HCT116 (cell line): ENCODE measurements at regions not wholly inside any gene's neighbourhood (a gene's known extent, or its start where the extent isn't known, plus 50 kb on each side); places are given as distances from the start of the nearest gene placed in this dataset.

Experiments used
- CEBPB ChIP-seq: IDR thresholded peaks from 2 replicates; pipeline ENCODE4 v1.6.1; 2012; ENCODE audit warnings: low read depth
- CTCF ChIP-seq, 3 experiments: fragments of 200-600 bp in 1 of 3; sonication (generic) in 1 of 3; IDR thresholded peaks in 2 of 3; conservative IDR thresholded peaks in 1 of 3; 2 replicates each; pipeline ENCODE4 v1.5.1; 2012 to 2017; ENCODE audit warnings: low read depth in 2 of 3, low read length in 2 of 3, antibody characterized with exemption in 1 of 3, borderline replicate concordance in 1 of 3, control low read depth in 1 of 3, mild to moderate bottlenecking in 1 of 3, mixed read lengths in 1 of 3, mixed run types in 1 of 3, moderate library complexity in 1 of 3; ENCODE audit not compliant: insufficient read depth in 1 of 3
- ELF1 ChIP-seq: IDR thresholded peaks from 2 replicates; pipeline ENCODE4 v1.6.1; 2012; ENCODE audit warnings: low read depth, borderline replicate concordance
- EZH2 ChIP-seq: fragments of 200-600 bp; sonication (generic); IDR thresholded peaks from 2 replicates; pipeline ENCODE4 v1.6.1; 2017; ENCODE audit warnings: antibody characterized with exemption, mixed run types
- MAX ChIP-seq: IDR thresholded peaks from 2 replicates; pipeline ENCODE4 v1.6.1; 2012
- POLR2A ChIP-seq: IDR thresholded peaks from 2 replicates; pipeline ENCODE4 v1.7.0; 2011; ENCODE audit warnings: borderline replicate concordance; ENCODE audit not compliant: insufficient read depth, insufficient read length; ENCODE audit errors: extremely low read depth
- POLR2AphosphoS5 ChIP-seq: IDR thresholded peaks from 2 replicates; pipeline ENCODE4 v1.6.1; 2011; ENCODE audit warnings: mild to moderate bottlenecking, low read depth, low read length, moderate library complexity
- RAD21 ChIP-seq: IDR thresholded peaks from 2 replicates; pipeline ENCODE4 v1.6.1; 2012; ENCODE audit warnings: low read depth, mild to moderate bottlenecking
- REST ChIP-seq: IDR thresholded peaks from 2 replicates; pipeline ENCODE4 v1.6.1; 2012; ENCODE audit warnings: low read depth
- SIN3A ChIP-seq: IDR thresholded peaks from 2 replicates; pipeline ENCODE4 v1.6.1; 2012; ENCODE audit warnings: low read depth
- SP1 ChIP-seq: IDR thresholded peaks from 2 replicates; pipeline ENCODE4 v1.6.1; 2012; ENCODE audit warnings: low read depth
- TCF7L2 ChIP-seq: IDR thresholded peaks from 2 replicates; pipeline ENCODE4 v1.7.0; 2011; ENCODE audit warnings: borderline replicate concordance, inconsistent platforms; ENCODE audit not compliant: insufficient read depth, insufficient read length; ENCODE audit errors: extremely low read depth
- YY1 ChIP-seq: IDR thresholded peaks from 2 replicates; pipeline ENCODE4 v1.6.1; 2011; ENCODE audit warnings: low read length, low read depth, moderate library complexity, mild to moderate bottlenecking; ENCODE audit not compliant: insufficient replicate concordance; ENCODE audit errors: extremely low read depth

- no peak for TF ChIP-seq CEBPB
- no peak for TF ChIP-seq SP1
- TF ChIP-seq MAX: no peak
- no peak for TF ChIP-seq REST
- TF ChIP-seq CTCF (IDR thresholded peaks at IDR 0.05 in 2 of 3, conservative IDR thresholded peaks at IDR 0.05 in 1 of 3; ENCODE audit: borderline replicate concordance in 1 of 3, insufficient read depth in 1 of 3, low read depth in 2 of 3, low read length in 2 of 3): no peak
- TF ChIP-seq TCF7L2: no peak
- no peak for TF ChIP-seq POLR2AphosphoS5
- no peak for TF ChIP-seq EZH2
- no peak for TF ChIP-seq POLR2A
- no peak for TF ChIP-seq ELF1
- TF ChIP-seq RAD21: no peak
- no peak for TF ChIP-seq SIN3A
- no peak for TF ChIP-seq YY1
These were observed 65.5 kb upstream of the CCT8L2 start for GRCh38 chr22:16658068-16658467.
